GM19035 (cell line): ENCODE measurements at regions not wholly inside any gene's neighbourhood (a gene's known extent, or its start where the extent isn't known, plus 50 kb on each side); places are given as distances from the start of the nearest gene placed in this dataset.

ENCODE experiments used
- ATAC-seq: cut with Tn5 transposase; IDR thresholded peaks from one replicate; pipeline ENCODE4 v1.9.1; 2021; ENCODE audit not compliant: unreplicated experiment

DNA sequence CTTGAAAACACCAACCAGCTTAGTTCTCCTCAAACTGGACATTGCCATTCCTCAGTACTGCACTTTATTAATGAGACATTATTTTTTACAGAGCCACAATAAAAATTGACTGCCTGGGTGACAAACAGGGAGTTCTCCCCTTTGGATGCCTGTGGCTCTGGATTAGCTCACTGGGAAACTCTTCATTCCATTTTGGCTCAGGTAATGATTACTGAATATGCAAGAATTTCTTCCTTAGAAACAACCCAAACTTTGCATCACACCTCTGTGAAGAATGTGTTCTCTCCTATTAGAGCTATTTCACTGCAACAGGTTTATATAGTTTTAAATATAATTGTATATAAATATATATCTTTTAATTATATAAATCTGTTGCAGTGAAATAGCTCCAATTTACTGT lies 2065.8 kb downstream of the ARAP2 start:
- ATAC-seq: no peak

GRCh38 chr4:34181311-34181841 lies 2062.9 kb downstream of the ARAP2 start:
- ATAC-seq: no peak

GRCh38 chr4:34181891-34182290 lies 2062.4 kb downstream of the ARAP2 start:
- ATAC-seq: no peak

DNA sequence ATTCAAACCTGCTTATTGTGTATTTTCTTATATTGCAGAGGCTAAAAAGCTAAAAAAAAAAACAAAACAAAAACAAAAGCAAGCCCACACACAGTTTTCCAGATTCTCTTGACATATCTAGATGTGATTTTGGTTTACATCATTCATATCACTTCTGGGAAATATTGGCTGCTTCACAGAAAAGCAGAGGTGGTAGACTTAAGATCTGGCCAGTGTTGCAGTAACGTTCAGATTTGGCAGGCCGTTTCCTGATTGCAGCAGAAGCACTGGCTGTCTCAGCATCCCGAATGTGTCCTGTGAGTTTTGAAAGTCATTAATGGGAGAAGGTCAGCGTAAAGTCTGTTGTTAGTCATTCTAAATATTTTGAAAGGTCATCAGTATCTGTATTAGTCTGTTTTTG lies 2062.0 kb downstream of the ARAP2 start:
- ATAC-seq: no peak

DNA sequence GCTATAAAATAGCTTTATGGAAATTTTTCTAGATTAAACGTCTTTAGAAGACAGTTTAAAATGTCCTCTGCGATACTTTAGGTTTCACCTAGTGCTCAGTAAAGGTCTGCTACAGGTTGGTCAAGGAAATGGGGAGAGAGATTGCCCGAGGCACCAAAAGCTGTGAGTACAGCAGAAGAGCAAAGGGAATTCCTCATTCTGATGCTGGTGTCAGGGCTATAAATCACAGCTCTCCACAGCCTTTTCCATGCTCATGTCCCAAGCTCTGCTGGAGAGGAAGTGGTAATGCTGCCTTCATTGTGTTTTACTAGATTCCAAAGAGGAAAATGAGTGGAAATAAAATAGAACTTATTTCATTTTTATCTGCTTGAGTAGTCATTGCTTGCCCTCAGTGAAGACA lies 2060.4 kb downstream of the ARAP2 start:
- no peak for ATAC-seq

GRCh38 chr4:34187056-34187455 lies 2057.3 kb downstream of the ARAP2 start:
- ATAC-seq: no peak

GRCh38 chr4:34191443-34191842 lies 2052.9 kb downstream of the ARAP2 start:
- ATAC-seq: no peak

DNA sequence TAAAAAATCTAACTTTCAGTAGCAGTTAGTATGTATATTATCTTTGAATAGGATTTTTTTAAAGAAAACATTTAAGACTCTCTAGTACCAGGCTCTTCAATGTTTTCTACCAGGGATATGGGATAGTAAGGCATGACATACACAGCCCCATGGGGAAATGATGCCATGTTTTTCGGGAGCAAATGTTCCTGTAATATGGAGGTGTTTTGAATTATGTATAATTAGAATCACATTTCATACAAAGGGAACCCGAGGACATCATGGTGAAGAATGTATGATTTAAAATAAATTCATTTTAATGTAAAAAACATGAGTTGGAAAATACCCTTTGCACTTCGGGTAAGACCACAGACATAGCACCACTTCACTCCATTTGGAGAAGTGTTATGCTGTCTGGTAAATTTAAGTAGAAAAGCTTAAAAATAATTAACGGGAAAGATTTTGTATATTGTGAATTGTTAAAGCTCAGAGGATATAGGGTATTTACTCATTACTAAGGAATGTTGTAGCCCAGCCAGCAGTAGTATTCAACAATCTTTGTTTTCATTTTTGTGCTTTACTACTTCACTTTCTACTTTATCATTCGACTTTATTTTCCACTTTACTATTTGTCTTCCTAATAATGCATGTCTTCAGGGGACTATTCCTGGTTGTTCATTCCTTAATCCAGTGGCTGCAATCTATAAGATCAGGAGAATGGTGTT lies 2050.7 kb downstream of the ARAP2 start:
- ATAC-seq: no peak

- no peak for ATAC-seq
Measured at GRCh38 chr4:34194585-34194984, 2049.7 kb downstream of the ARAP2 start.

DNA sequence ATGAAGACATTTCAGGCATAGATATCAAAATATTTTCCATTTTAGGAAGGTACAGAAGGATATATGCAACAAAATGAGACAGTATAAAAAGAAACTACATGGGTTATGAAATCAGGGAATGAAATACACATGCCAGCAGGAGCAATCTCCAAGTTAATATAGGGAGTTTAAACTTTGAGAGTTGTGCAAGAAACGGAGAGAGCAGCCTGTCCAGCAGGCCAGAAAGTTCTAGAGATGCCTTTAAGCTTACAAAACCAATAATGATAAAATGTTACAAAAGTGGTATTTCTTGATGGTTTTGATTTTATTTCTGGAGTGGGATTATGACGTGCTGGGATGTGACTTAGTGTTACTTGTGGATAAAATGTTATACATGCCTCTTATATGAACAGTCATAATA lies 2047.9 kb downstream of the ARAP2 start:
- ATAC-seq: no peak

- no peak for ATAC-seq
Measured at GRCh38 chr4:34198966-34199365, 2045.3 kb downstream of the ARAP2 start.

GRCh38 chr4:34200535-34200934 lies 2043.8 kb downstream of the ARAP2 start:
- ATAC-seq: no peak

DNA sequence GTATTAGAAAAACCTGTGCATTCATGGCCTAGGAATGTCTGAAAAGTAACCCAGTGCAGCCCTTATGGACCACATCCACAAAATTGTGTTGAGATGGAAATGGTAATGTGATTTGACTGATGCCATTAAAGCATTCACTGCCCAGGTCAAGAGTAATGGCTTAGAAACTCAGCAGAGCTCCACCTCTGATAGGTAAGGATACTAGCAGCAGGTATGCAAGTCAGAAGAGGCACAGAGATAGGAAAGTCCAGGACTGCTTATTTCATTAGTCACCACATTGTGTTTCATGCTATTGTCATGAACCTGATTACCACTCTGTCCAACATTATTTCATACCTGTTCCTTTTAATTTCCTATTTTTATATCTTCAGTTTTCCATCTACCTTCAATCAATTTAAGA lies 2042.2 kb downstream of the ARAP2 start:
- ATAC-seq: no peak

GRCh38 chr4:34220601-34221000 lies 2023.7 kb downstream of the ARAP2 start:
- no peak for ATAC-seq

- ATAC-seq: no peak
Measured at GRCh38 chr4:34221986-34222385, 2022.3 kb downstream of the ARAP2 start.

DNA sequence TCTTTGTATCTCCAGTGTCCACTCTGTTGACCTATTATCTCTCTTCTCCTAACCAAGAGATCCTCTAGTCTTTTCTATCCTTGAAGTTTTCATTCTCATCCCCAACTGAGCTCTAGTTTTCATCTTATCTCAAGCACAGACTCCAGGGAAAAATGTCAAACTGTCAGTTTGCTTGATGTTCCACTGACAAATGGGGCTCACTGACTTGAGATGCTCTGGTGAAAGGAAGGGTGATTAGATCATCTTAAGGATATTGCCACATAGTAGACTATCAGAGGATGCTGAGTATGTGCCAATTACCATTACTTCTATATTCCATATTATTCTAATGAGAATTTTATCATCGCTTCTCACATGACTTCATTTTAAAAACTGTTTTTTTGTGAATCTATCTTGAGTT lies 2008.2 kb downstream of the ARAP2 start:
- no peak for ATAC-seq

- ATAC-seq: no peak
Measured at GRCh38 chr4:34245276-34245675, 1999.0 kb downstream of the ARAP2 start.

DNA sequence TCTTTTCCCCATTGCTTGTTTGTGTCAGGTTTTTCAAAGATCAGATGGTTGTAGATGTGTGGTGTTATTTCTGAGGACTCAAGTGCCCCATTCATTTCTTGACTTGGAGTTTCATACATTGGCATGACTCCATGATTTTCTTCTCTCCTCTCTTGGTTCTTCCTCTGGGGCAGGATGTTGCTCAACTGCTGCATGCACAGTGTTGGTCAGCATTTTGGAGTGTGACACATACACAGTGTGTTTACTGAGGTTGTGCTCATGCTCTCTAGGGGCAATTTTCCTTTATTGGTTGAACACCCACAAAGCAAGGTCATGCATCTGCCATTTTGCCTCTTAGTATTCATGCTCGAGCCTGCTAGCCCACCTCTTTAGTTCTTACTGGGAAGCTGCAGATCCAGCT lies 1993.8 kb downstream of the ARAP2 start:
- no peak for ATAC-seq

DNA sequence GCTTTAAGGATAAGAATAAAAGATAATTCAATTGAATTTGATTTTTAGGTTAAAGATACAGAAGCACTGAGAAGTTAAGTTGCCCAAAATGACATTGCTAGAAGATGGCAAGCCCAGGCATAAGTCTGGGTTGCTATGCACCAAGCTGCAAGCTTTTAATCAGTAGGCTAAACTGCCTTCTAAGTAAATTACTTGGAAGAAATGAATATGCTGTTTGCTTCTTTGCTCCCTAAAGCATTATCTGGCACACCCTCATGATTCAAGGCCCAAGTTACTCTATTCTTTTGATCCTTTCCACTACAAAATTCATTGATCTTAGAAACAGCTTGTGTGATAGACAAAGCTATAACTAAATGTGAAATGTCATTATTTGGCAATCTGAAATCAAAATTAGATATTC lies 1991.1 kb downstream of the ARAP2 start:
- ATAC-seq: no peak

DNA sequence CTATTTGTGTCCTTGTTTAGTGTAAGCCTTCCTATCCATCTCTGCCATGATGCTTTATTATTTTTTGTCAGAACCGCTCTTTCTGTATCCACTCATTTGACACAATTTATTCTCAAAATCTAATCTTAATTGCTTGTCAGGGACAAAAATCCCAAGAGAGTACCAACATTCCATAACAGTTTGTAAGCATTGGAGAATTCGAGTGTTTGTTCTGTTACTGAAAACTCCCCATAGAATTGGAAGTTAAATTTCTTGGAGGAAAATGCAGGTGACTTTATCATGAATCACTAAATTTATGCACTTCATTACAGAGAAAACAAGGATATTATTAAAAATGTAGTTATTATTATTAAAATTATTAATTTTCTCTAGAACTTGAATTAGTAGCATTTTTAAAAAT lies 1986.1 kb downstream of the ARAP2 start:
- ATAC-seq: no peak

DNA sequence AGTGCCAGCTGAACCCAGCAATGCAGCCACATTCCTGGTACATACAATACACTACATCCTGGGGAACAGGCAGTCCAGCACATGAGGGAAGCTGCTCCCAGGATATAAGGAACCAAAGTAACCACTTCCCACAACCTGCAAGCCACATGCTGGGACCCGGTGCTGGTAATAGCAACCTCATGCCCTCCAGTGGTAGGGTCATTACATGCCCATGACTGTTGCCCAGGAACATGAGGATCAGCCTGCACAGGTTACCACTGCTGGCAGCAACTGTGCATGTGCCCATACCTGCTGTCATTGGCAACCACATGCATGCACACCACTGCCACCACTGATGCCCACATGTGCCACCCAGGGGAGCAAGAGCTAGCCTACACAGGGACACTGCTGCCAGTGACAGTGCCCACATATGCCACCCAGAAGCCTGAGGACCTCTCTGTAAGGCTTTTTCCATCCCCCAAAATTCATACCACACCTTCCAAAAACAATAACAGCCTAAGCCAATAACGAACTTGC lies 1982.5 kb downstream of the ARAP2 start:
- ATAC-seq: no peak

- no peak for ATAC-seq
Measured at GRCh38 chr4:34269613-34270012, 1974.7 kb downstream of the ARAP2 start.
